Upper lobe of left lung (tissue), 6 donors: ENCODE measurements at regions not wholly inside any gene's neighbourhood (a gene's known extent, or its start where the extent isn't known, plus 50 kb on each side); places are given as distances from the start of the nearest gene placed in this dataset.

Experiments used
- ATAC-seq, 2 donors: fragments of 200-7000 bp; cut with Tn5 transposase; one replicate each; pipeline ENCODE4 v1.9.1; 2022; ENCODE audit warnings: mild to moderate bottlenecking in 2 of 2, moderate library complexity in 2 of 2; ENCODE audit not compliant: low FRiP score in 2 of 2
- DNase-seq, 2 donors: peaks; one replicate each; pipeline ENCODE4 v3.0.0-alpha.2; 2019 to 2020
- H3K27ac ChIP-seq, 4 donors: fragments of 200-600 bp; sonication (generic); one replicate each; pipeline ENCODE4 v1.5.1; 2016 to 2019
- H3K27me3 ChIP-seq, 4 donors: fragments of 200-600 bp; sonication (generic); one replicate each; pipeline ENCODE4 v1.5.1; 2017 to 2019
- H3K36me3 ChIP-seq, 4 donors: fragments of 200-600 bp; sonication (generic); one replicate each; pipeline ENCODE4 v1.5.1; 2016 to 2019
- H3K4me1 ChIP-seq, 4 donors: fragments of 200-600 bp; sonication (generic); one replicate each; pipeline ENCODE4 v1.5.1; 2018 to 2019
- H3K4me3 ChIP-seq, 4 donors: fragments of 200-600 bp; sonication (generic); one replicate each; pipeline ENCODE4 v1.5.1; 2017 to 2019; ENCODE audit warnings: mild to moderate bottlenecking in 2 of 4, moderate library complexity in 1 of 4
- H3K9me3 ChIP-seq, 4 donors: fragments of 200-600 bp; sonication (generic); one replicate each; pipeline ENCODE4 v1.5.1; 2018 to 2019
- EP300 ChIP-seq, 4 donors: sonication (generic); formaldehyde crosslinking; IDR thresholded peaks; one replicate each; pipeline ENCODE4 v1.5.1; 2017; ENCODE audit warnings: antibody characterized with exemption in 4 of 4, control low read depth in 2 of 4
- POLR2A ChIP-seq, 4 donors: fragments of 450-650 bp; IDR thresholded peaks; one replicate each; pipeline ENCODE4 v1.5.1; 2016 to 2017; ENCODE audit warnings: antibody characterized with exemption in 4 of 4, mild to moderate bottlenecking in 2 of 4
- POLR2AphosphoS5 ChIP-seq, 2 donors: sonication (generic); formaldehyde crosslinking; IDR thresholded peaks; one replicate each; pipeline ENCODE4 v1.5.1; 2017; ENCODE audit warnings: antibody characterized with exemption in 2 of 2
- WGBS, 2 donors: methylation state at CpG; one replicate each; pipeline ENCODE4 v1.1.5; 2017 to 2018; 5-methylcytosine and 5-hydroxymethylcytosine counted together
- TF ChIP-seq, protein P1 (sequence below), 6 experiments: fragments of 450-650 bp in 4 of 6; fragments of 200-600 bp in 2 of 6; sonication (generic) in 2 of 6; IDR thresholded peaks; one replicate each; pipeline ENCODE4 v1.5.1; 2016 to 2019; ENCODE audit warnings: antibody characterized with exemption in 6 of 6
- donor health status: DM: no; HTN: no; CAD: no; lungs with moderate emphysema.
- donor health status: DM: no; HTN: yes; CAD: no; lungs with severe emphysema.

DNA sequence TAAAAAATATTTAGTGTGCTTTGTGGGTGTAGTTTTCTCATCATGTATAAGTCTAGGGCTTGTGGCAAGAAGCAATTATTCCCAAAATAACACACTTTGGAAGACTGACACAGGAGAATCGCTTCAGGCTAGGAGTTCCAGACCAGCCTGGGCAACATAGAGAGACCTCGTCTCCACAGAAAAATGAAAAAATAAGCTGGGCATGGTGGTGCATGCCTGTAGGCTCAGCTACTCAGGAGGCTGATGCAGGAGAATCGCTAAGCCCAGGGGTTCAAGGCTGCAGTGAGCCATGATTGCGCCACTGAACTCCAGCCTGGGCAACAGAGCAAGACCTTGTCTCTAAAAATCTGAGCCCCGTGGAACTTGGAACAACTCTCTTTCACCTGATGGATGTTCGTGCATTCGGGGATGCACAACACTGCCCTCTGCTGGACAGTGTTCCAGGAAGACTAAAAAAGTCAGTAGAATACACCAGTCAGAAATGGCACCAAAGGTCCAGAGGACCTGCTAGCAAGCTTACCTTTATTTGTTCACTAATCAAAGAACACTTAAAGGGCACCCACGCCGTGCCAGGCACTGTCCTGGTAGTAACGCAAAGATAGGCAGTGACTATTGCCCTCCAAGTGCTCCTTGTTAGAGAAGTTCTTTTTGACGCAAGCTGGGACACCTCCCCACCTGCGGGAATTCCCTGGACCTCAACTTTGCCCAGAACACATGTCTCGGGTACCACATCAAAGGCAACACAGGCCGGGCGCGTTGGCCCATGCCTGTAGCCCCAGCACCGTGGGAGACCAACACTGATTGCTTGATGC lies 81.9 kb upstream of the CALN1 start:
- Histone ChIP-seq H3K27me3 (no peaks in the 10 kb centered on the region), H3K4me1 (no peaks in the 10 kb centered on the region), H3K36me3 (no peaks in the 10 kb centered on the region), H3K9me3 (peaks cover 5 to 13% (median 9%) of the 10 kb centered on the region in 4 donors), H3K4me3 (no peak overlapping the region), H3K27ac (no peak overlapping the region)
- TF ChIP-seq POLR2A (IDR thresholded peaks at IDR 0.05): no peak
- TF ChIP-seq, protein P1, sequence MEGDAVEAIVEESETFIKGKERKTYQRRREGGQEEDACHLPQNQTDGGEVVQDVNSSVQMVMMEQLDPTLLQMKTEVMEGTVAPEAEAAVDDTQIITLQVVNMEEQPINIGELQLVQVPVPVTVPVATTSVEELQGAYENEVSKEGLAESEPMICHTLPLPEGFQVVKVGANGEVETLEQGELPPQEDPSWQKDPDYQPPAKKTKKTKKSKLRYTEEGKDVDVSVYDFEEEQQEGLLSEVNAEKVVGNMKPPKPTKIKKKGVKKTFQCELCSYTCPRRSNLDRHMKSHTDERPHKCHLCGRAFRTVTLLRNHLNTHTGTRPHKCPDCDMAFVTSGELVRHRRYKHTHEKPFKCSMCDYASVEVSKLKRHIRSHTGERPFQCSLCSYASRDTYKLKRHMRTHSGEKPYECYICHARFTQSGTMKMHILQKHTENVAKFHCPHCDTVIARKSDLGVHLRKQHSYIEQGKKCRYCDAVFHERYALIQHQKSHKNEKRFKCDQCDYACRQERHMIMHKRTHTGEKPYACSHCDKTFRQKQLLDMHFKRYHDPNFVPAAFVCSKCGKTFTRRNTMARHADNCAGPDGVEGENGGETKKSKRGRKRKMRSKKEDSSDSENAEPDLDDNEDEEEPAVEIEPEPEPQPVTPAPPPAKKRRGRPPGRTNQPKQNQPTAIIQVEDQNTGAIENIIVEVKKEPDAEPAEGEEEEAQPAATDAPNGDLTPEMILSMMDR (IDR thresholded peaks at IDR 0.05): peak; percentile 24 to 47 (median 38)
- WGBS, 2 donors: 46 to 54% methylated on average over 15 to 17 of the region's 17 CpGs
- peak; percentile 45 to 51 for DNase-seq
- peak in 1 of 2 donors; percentile 69 for ATAC-seq

DNA sequence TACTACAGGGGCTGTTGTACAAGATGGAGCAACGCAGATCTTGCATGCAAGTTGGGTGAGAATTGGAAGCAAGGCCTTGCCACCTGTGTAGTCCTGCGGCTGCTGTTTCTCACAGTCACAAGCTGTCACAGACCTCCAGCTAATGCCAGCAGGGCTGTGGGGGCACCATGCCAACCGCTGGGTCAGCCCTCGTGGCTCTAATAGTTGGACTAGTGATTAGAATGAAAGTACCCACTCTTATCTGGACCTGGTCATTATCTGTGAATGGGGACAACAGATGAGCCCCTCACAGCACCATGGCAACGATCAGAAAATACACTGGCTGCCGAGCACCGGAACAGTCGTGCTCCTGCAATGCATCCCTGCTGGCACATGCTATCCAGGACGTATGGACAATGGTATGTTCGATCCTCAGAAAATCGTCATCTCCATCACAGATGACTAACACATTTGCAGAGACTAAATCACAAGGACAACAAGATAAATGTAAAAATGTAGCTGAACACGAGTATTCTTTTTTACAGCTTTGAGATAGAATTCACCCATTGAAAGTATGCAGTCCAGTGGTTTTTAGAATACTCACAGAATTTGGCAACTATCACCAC lies 80.4 kb upstream of the CALN1 start:
- no peaks in the 10 kb centered on the region for H3K27me3 ChIP-seq
- no peaks in the 10 kb centered on the region for H3K36me3 ChIP-seq
- DNase-seq: no peak
- H3K27ac ChIP-seq: no peak overlapping the region
- H3K4me3 ChIP-seq: no peak overlapping the region
- H3K9me3 ChIP-seq: peaks cover 0 to 8% (median 3%) of the 10 kb centered on the region in 4 donors
- no peak for ATAC-seq
- 84 to 91% methylated on average over 12 of the region's 12 CpGs for WGBS, 2 donors
- H3K4me1 ChIP-seq: no peaks in the 10 kb centered on the region
- TF ChIP-seq POLR2A (IDR thresholded peaks at IDR 0.05) (no peak), EP300 (IDR thresholded peaks at IDR 0.05) (no peak), POLR2AphosphoS5 (IDR thresholded peaks at IDR 0.05) (no peak)
- TF ChIP-seq, protein P1 (IDR thresholded peaks at IDR 0.05): no peak

GRCh38 chr7:72490301-72490700 lies 78.2 kb upstream of the CALN1 start:
- H3K27ac ChIP-seq: no peak overlapping the region
- ATAC-seq (no peak), DNase-seq (no peak)
- no peaks in the 10 kb centered on the region for H3K4me1 ChIP-seq
- no peaks in the 10 kb centered on the region for H3K36me3 ChIP-seq
- H3K27me3 ChIP-seq: no peaks in the 10 kb centered on the region
- H3K9me3 ChIP-seq: no peaks in the 10 kb centered on the region
- WGBS, 2 donors: 85 to 91% methylated on average over 6 of the region's 6 CpGs
- H3K4me3 ChIP-seq: no peak overlapping the region
- TF ChIP-seq, protein P1 (IDR thresholded peaks at IDR 0.05): no peak
- TF ChIP-seq EP300 (IDR thresholded peaks at IDR 0.05) (no peak), POLR2A (IDR thresholded peaks at IDR 0.05) (no peak), POLR2AphosphoS5 (IDR thresholded peaks at IDR 0.05) (no peak)

DNA sequence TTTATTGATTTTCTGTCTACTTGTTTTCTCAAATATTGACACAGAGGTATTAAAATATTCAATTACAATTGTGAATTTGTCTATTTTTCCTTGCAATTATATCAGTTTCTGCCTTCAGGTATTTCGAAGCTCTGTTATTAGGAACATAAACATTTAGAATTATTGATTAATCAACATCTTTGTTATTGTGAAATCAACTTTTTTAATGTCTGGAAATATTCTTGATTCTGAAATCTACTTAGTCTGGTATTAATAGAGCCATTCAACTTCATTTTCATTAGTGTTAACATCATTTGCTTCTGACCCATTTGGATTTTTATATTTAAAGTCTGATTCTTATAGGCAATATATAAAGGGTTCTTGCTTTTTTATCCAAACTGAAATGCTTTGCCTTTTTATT lies 69.8 kb upstream of the CALN1 start:
- TF ChIP-seq EP300 (IDR thresholded peaks at IDR 0.05) (no peak), POLR2AphosphoS5 (IDR thresholded peaks at IDR 0.05) (no peak), POLR2A (IDR thresholded peaks at IDR 0.05) (no peak)
- TF ChIP-seq, protein P1 (IDR thresholded peaks at IDR 0.05): no peak
- Histone ChIP-seq H3K36me3 (no peaks in the 10 kb centered on the region), H3K27ac (no peak overlapping the region), H3K4me1 (no peaks in the 10 kb centered on the region), H3K4me3 (no peak overlapping the region), H3K9me3 (no peaks in the 10 kb centered on the region), H3K27me3 (no peaks in the 10 kb centered on the region)
- no peak for ATAC-seq
- no peak for DNase-seq
- 61 to 73% methylated on average over 1 of the region's 1 CpG for WGBS, 2 donors
